Gastrocnemius medialis (tissue), 4 donors: ENCODE measurements at regions not wholly inside any gene's neighbourhood (a gene's known extent, or its start where the extent isn't known, plus 50 kb on each side); places are given as distances from the start of the nearest gene placed in this dataset.

Experiments used
- POLR2A ChIP-seq, 2 donors: fragments of 450-650 bp; IDR thresholded peaks; one replicate each; pipeline ENCODE4 v1.6.1; 2017; ENCODE audit warnings: antibody characterized with exemption in 2 of 2, mild to moderate bottlenecking in 2 of 2, moderate library complexity in 2 of 2
- TF ChIP-seq, protein P1 (sequence below), 5 experiments: fragments of 450-650 bp in 3 of 5; fragments of 200-600 bp in 2 of 5; sonication (generic) in 2 of 5; IDR thresholded peaks in 4 of 5; conservative IDR thresholded peaks in 1 of 5; 1 replicate in 4 of 5; 2 replicates in 1 of 5; pipeline ENCODE4 v1.5.1; 2016 to 2019; ENCODE audit warnings: antibody characterized with exemption in 5 of 5, mild to moderate bottlenecking in 3 of 5, moderate library complexity in 3 of 5

DNA sequence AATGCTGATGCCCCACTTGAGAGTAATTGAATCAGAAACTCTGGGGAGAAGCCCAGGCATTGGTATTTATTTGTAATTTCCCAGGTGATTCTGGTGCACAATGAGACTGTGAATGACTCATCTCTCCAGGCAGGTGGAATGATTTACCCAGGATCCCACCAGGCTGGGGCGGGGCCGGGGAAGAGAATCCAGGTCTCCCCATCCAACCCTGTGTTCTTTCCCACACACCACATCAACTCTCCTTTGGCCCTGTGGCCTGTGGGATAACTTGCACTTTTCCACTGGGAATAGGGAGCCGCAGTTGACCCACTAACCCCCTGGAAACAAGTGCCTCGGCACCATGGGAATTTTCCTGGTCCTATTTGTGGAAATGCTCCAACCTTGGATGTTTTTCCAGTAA lies 409.8 kb downstream of the ZNF521 start:
- TF ChIP-seq, protein P1, sequence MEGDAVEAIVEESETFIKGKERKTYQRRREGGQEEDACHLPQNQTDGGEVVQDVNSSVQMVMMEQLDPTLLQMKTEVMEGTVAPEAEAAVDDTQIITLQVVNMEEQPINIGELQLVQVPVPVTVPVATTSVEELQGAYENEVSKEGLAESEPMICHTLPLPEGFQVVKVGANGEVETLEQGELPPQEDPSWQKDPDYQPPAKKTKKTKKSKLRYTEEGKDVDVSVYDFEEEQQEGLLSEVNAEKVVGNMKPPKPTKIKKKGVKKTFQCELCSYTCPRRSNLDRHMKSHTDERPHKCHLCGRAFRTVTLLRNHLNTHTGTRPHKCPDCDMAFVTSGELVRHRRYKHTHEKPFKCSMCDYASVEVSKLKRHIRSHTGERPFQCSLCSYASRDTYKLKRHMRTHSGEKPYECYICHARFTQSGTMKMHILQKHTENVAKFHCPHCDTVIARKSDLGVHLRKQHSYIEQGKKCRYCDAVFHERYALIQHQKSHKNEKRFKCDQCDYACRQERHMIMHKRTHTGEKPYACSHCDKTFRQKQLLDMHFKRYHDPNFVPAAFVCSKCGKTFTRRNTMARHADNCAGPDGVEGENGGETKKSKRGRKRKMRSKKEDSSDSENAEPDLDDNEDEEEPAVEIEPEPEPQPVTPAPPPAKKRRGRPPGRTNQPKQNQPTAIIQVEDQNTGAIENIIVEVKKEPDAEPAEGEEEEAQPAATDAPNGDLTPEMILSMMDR (IDR thresholded peaks at IDR 0.05 in 4 of 5, conservative IDR thresholded peaks at IDR 0.05 in 1 of 5), result no peak
- TF ChIP-seq POLR2A (IDR thresholded peaks at IDR 0.05), result no peak
